CD4-positive, alpha-beta T cell (primary cell): ENCODE measurements at regions not wholly inside any gene's neighbourhood (a gene's known extent, or its start where the extent isn't known, plus 50 kb on each side); places are given as distances from the start of the nearest gene placed in this dataset.

ENCODE experiments used
- ATAC-seq: fragments of 200-7000 bp; cut with Tn5 transposase; one replicate; pipeline ENCODE4 v1.10.0; 2022; ENCODE audit warnings: mild to moderate bottlenecking; ENCODE audit not compliant: poor library complexity
- CTCF ChIA-PET: fragments of 350-600 bp; sonication (Branson Sonifier 250); formaldehyde crosslinking; loops from one replicate; lab custom pipeline; 2021; ENCODE audit warnings: antibody characterized with exemption, inconsistent platforms; lab: Charles Lee
- POLR2A ChIA-PET: fragments of 350-600 bp; sonication (Branson Sonifier 250); formaldehyde crosslinking; loops from one replicate; lab custom pipeline; 2021; ENCODE audit warnings: antibody characterized with exemption, inconsistent platforms; lab: Charles Lee
- DNase-seq, 14 experiments: peaks; one replicate each; pipeline ENCODE4 v3.0.0-alpha.2; 2013 to 2020; ENCODE audit warnings: mixed read lengths in 2 of 14
- H3K27ac ChIP-seq, 2 donors: one replicate each; pipeline versions ENCODE4 v1.5.1 to v1.7.0; 2013; ENCODE audit warnings: low read length in 2 of 2, low read depth in 1 of 2, mild to moderate bottlenecking in 1 of 2
- H3K27me3 ChIP-seq, 2 experiments: 1 replicate in 1 of 2; 2 replicates in 1 of 2; pipeline versions ENCODE4 v1.6.1 to v1.7.0; 2013; ENCODE audit warnings: low read length in 2 of 2, control low read depth in 1 of 2, mild to moderate bottlenecking in 1 of 2, moderate library complexity in 1 of 2; ENCODE audit not compliant: insufficient read depth in 2 of 2, control insufficient read depth in 1 of 2
- H3K36me3 ChIP-seq: one replicate; pipeline ENCODE4 v1.6.1; 2013; ENCODE audit warnings: low read length, control low read depth; ENCODE audit not compliant: insufficient read depth
- H3K4me1 ChIP-seq: one replicate; pipeline ENCODE4 v1.6.1; 2013; ENCODE audit warnings: low read length, control low read depth; ENCODE audit not compliant: insufficient read depth
- H3K4me3 ChIP-seq: one replicate; pipeline ENCODE4 v1.5.1; 2013; ENCODE audit warnings: mild to moderate bottlenecking, low read length, moderate library complexity
- H3K9me3 ChIP-seq, 2 experiments: 1 replicate in 1 of 2; 2 replicates in 1 of 2; pipeline versions ENCODE4 v1.6.1 to v1.7.0; 2013; ENCODE audit warnings: low read length in 2 of 2, mild to moderate bottlenecking in 2 of 2, control low read depth in 1 of 2, moderate library complexity in 1 of 2; ENCODE audit not compliant: control insufficient read depth in 1 of 2, insufficient read depth in 1 of 2
- H3K27ac Mint-ChIP-seq: one replicate; pipeline ENCODE4 v1.8.0; 2020; ENCODE audit warnings: mixed read lengths
- H3K27me3 Mint-ChIP-seq: one replicate; pipeline ENCODE4 v1.8.0; 2021; ENCODE audit warnings: mixed read lengths
- H3K36me3 Mint-ChIP-seq: one replicate; pipeline ENCODE4 v1.8.0; 2021; ENCODE audit warnings: low read depth, mixed read lengths
- H3K4me1 Mint-ChIP-seq: one replicate; pipeline ENCODE4 v1.8.0; 2021; ENCODE audit warnings: low read depth, mixed read lengths
- H3K4me3 Mint-ChIP-seq: one replicate; pipeline ENCODE4 v1.8.0; 2020; ENCODE audit warnings: mild to moderate bottlenecking, mixed read lengths
- H3K9me3 Mint-ChIP-seq: one replicate; pipeline ENCODE4 v1.8.0; 2020; ENCODE audit warnings: mixed read lengths
- CTCF ChIP-seq: fragments of 200-600 bp; IDR thresholded peaks from one replicate; pipeline ENCODE4 v1.8.0; 2022; ENCODE audit warnings: antibody characterized with exemption, mild to moderate bottlenecking
- intact Hi-C, 2 experiments: fragments of 100-400 bp; cut with DNase I in 1 of 2; cut with micrococcal nuclease in 1 of 2; formaldehyde crosslinking; loops; one replicate each; pipeline versions ENCODE4 v1.15.1 to v1.9.0; 2023 to 2025; cut with DNase I, micrococcal nuclease

- no peak overlapping the region for H3K27ac Mint-ChIP-seq
- no peaks in the 10 kb centered on the region for H3K27me3 ChIP-seq
- POLR2A ChIA-PET: no interaction called here
These were observed 829.1 kb upstream of the AGA start for GRCh38 chr4:178271386-178271785.

GRCh38 chr4:178273168-178273567, 830.9 kb upstream of the AGA start:
- Mint-ChIP-seq H3K36me3 (no peaks in the 10 kb centered on the region), H3K4me3 (no peak overlapping the region), H3K27me3 (no peaks in the 10 kb centered on the region), H3K9me3 (peaks cover 3% of the 10 kb centered on the region), H3K27ac (no peak overlapping the region), H3K4me1 (no peaks in the 10 kb centered on the region)
- no peaks in the 10 kb centered on the region for H3K27me3 ChIP-seq
- ATAC-seq: no peak
- ChIA-PET CTCF (no interaction called here), POLR2A (no interaction called here)
- no peak overlapping the region for H3K27ac ChIP-seq
- intact Hi-C loops: no loop called here
- no peaks in the 10 kb centered on the region for H3K4me1 ChIP-seq
- no peak overlapping the region for H3K4me3 ChIP-seq
- peaks cover 0 to 4% of the 10 kb centered on the region in 2 experiments for H3K9me3 ChIP-seq
- no peak for TF ChIP-seq CTCF
- no peaks in the 10 kb centered on the region for H3K36me3 ChIP-seq
- DNase-seq: no peak

More at GRCh38 chr4:178271386-178271785, 829.1 kb upstream of the AGA start:
- ATAC-seq (no peak), DNase-seq (no peak)
- Histone ChIP-seq H3K9me3 (peaks cover 0 to 4% of the 10 kb centered on the region in 2 experiments), H3K27ac (no peak overlapping the region), H3K4me1 (no peaks in the 10 kb centered on the region), H3K36me3 (no peaks in the 10 kb centered on the region), H3K4me3 (no peak overlapping the region)
- CTCF ChIA-PET: no interaction called here
- Mint-ChIP-seq H3K27me3 (no peaks in the 10 kb centered on the region), H3K4me3 (no peak overlapping the region), H3K36me3 (no peaks in the 10 kb centered on the region), H3K9me3 (peaks cover 5% of the 10 kb centered on the region), H3K4me1 (no peaks in the 10 kb centered on the region)
- intact Hi-C loops: no loop called here
- no peak for TF ChIP-seq CTCF

- Mint-ChIP-seq H3K4me1 (no peaks in the 10 kb centered on the region), H3K36me3 (no peaks in the 10 kb centered on the region), H3K9me3 (peaks cover 3% of the 10 kb centered on the region), H3K4me3 (no peak overlapping the region), H3K27ac (no peak overlapping the region), H3K27me3 (no peaks in the 10 kb centered on the region)
- Histone ChIP-seq H3K9me3 (peaks cover 0 to 4% of the 10 kb centered on the region in 2 experiments), H3K27ac (no peak overlapping the region), H3K4me3 (no peak overlapping the region), H3K27me3 (no peaks in the 10 kb centered on the region), H3K4me1 (no peaks in the 10 kb centered on the region), H3K36me3 (no peaks in the 10 kb centered on the region)
- ATAC-seq (no peak), DNase-seq (no peak)
- ChIA-PET CTCF (no interaction called here), POLR2A (no interaction called here)
- no peak for TF ChIP-seq CTCF
- intact Hi-C loops: no loop called here
These were observed 833.6 kb upstream of the AGA start for GRCh38 chr4:178275671-178276360.
